HG03565 (cell line): ENCODE measurements at regions not wholly inside any gene's neighbourhood (a gene's known extent, or its start where the extent isn't known, plus 50 kb on each side); places are given as distances from the start of the nearest gene placed in this dataset.

ENCODE experiments used
- ATAC-seq: cut with Tn5 transposase; IDR thresholded peaks from one replicate; pipeline ENCODE4 v1.9.1; 2021; ENCODE audit warnings: mild to moderate bottlenecking, moderate library complexity; ENCODE audit not compliant: unreplicated experiment

GRCh38 chr4:33577791-33578190 lies 2666.5 kb downstream of the ARAP2 start:
- ATAC-seq, result no peak

GRCh38 chr4:33579951-33580350 lies 2664.4 kb downstream of the ARAP2 start:
- no peak for ATAC-seq

GRCh38 chr4:33592701-33593100 lies 2651.6 kb downstream of the ARAP2 start:
- ATAC-seq, result no peak

- no peak for ATAC-seq
These were observed 2637.4 kb downstream of the ARAP2 start for GRCh38 chr4:33606951-33607350.

GRCh38 chr4:33616121-33616520 lies 2628.2 kb downstream of the ARAP2 start:
- no peak for ATAC-seq

GRCh38 chr4:33625748-33626147 lies 2618.6 kb downstream of the ARAP2 start:
- no peak for ATAC-seq

GRCh38 chr4:33626221-33626620 lies 2618.1 kb downstream of the ARAP2 start:
- ATAC-seq, result no peak

- ATAC-seq, result no peak
These were observed 2616.0 kb downstream of the ARAP2 start for GRCh38 chr4:33628296-33628695.

GRCh38 chr4:33649015-33649414 lies 2595.3 kb downstream of the ARAP2 start:
- no peak for ATAC-seq

- ATAC-seq, result no peak
These were observed 2594.8 kb downstream of the ARAP2 start for GRCh38 chr4:33649471-33649870.

- no peak for ATAC-seq
These were observed 2594.3 kb downstream of the ARAP2 start for GRCh38 chr4:33650036-33650435.

GRCh38 chr4:33658971-33659370 lies 2585.3 kb downstream of the ARAP2 start:
- ATAC-seq, result no peak

GRCh38 chr4:33661636-33662035 lies 2582.7 kb downstream of the ARAP2 start:
- no peak for ATAC-seq

- no peak for ATAC-seq
These were observed 2558.4 kb downstream of the ARAP2 start for GRCh38 chr4:33685939-33686338.

GRCh38 chr4:33696041-33696440 lies 2548.3 kb downstream of the ARAP2 start:
- ATAC-seq, result no peak

GRCh38 chr4:33696586-33696985 lies 2547.7 kb downstream of the ARAP2 start:
- no peak for ATAC-seq

GRCh38 chr4:33709247-33709646 lies 2535.1 kb downstream of the ARAP2 start:
- no peak for ATAC-seq

GRCh38 chr4:33711826-33712225 lies 2532.5 kb downstream of the ARAP2 start:
- no peak for ATAC-seq

- no peak for ATAC-seq
These were observed 2529.3 kb downstream of the ARAP2 start for GRCh38 chr4:33714971-33715370.

GRCh38 chr4:33715841-33716395 lies 2528.4 kb downstream of the ARAP2 start:
- ATAC-seq, result no peak

GRCh38 chr4:33722254-33722653 lies 2522.1 kb downstream of the ARAP2 start:
- ATAC-seq, result no peak

GRCh38 chr4:33722800-33723516 lies 2521.4 kb downstream of the ARAP2 start:
- ATAC-seq, result no peak

GRCh38 chr4:33724685-33725084 lies 2519.6 kb downstream of the ARAP2 start:
- ATAC-seq, result no peak
